ENCODE measurements at regions not wholly inside any gene's neighbourhood (a gene's known extent, or its start where the extent isn't known, plus 50 kb on each side); places are given as distances from the start of the nearest gene placed in this dataset.
A peak's percentile ranks its signal among the peaks of the same experiment; 100 is the strongest.

DNA sequence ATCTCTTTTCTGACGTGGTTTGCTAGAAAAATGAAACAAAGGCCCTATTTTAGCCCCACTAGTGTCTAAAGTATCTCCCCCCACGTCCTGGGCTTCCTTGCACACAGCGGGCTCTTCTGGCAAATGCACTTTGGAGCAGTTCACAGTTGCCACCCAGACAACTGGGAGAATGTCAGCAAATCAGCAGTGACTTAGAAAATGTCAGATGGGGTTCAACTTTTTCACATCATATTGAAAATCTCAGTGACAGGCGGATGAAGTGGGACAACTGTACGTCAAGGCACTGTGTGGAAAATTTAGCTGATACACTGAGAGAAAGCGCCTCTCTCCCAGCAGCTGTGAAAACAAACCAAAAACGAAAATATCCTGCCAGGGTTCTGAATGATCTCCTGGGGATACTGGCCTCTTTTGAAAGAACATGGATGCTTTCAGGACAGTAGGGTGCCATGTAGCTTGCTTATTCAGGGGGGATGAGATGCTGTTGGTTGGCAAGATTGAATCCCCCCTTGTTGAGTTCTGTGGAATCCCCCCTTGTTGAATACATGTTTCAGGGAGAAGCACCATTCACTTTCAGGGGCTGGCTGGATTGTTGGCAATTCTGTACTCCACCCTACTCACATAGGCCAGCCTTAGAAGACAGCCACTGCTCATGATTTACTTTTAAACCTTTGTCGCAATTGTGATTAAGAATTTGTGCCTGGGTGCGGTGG lies 372.8 kb upstream of the CELF2 start:
- DNase-seq (ENCODE audit: low read depth): no peak

DNA sequence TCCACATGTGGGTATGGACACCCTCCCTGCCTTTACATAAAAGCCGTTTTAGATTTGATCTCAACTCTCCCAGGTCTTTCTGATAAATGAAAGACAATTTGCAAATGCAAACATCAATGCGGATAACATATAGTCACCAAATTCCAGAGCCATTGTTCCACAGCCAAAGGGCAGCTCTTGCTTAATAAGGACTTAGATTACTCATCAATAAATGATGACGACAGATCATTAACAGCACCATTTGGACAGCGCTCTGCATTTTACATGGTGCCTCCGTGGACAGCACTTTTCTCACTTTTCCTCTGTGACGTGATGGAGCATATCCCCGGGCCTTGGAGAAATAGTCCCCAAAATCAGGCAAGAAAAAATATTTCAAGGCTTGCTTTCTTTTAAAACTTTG lies 370.3 kb upstream of the CELF2 start:
- no peak for DNase-seq (ENCODE audit: low read depth)

- DNase-seq (ENCODE audit: low read depth): no peak
Measured at GRCh38 chr10:10657139-10657760, 360.4 kb upstream of the CELF2 start.

- DNase-seq (ENCODE audit: low read depth): no peak
Measured at GRCh38 chr10:10658172-10658785, 359.4 kb upstream of the CELF2 start.

DNA sequence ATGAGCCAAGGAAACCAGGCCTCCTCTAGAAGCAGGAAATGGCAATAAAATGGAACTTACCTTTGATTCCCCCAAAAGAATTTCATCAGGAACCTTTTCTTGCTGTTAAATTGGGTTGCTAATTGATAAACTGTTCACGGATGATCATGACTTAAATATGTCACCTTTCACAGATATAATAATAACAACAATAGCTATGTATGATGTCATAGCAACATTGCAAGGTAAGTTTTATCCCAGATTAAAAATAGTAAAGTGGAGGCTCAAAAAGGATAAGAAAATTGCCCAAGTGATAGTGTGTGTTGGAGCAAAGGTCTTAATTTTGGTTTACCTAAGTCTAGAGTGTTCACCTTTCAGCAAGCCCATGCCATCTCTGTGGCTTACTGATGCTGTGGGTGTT lies 357.6 kb upstream of the CELF2 start:
- no peak for DNase-seq (ENCODE audit: low read depth)

DNA sequence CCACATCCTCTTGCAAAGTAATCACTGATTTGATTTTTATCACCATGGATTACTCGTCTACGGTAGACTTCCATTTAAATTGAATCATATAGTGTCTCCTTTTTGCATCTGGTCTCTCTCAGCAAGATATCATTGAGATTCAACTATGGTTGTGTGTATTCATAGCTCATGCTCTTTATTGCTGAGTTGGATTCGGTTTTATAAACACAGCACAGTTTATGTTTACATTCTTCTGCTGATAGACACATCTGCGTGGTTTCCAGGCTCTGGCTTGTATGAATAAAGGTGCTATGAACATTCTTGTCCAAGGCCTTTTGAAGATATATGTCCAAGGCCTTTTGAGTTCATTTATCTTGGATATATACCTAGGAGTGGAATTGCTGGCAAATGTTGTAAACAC lies 356.5 kb upstream of the CELF2 start:
- DNase-seq (ENCODE audit: low read depth): no peak

DNA sequence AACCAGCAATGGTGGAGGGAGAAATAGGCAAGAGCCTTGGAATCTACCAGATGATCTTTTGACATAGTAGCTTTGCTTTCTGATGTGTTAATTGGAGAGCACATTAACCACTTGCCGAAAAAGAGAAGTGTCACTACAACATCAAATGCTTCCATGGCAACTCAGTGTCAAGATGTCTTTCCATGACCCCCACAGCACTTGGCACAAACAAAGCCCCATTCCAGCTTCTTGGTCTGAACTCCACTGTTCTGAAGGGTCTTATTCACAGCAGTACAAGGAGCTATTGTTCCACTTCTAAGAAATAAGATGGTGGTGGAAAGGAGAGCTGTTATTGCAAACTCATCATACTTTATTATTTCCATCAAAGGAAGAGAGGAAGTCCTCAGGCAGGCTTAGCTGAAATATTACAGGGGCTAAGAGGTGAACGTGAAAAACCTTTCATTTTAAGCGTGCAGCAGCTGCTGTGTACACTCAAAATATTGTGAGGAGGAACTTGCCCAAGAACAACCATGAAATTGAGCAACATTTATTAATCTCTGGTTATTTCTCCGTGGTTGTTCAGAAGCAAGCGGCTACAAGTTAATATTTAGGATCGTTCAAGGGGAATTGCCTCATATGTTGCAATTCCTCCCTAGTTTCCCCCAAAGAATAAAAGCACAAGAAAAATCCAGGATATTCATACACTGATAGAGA lies 354.8 kb upstream of the CELF2 start:
- DNase-seq (ENCODE audit: low read depth): no peak

DNA sequence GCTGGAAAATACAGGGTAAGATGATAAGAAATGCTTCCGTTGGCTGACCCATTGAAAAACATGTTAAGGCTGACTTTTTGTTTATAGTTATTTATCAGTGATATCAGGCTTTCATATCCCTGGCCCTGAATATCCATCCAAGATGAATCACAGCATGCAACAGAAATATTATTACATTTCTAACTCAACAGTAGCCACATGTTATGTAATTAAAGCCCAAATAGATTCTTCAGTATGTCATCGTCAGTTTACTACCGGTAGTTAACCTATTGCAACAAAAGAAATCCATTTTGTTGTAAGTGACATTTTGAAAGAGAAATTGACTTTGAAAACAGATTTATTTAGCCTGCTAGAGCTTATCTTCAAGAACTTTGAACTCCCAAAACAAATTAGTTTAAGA lies 354.1 kb upstream of the CELF2 start:
- no peak for DNase-seq (ENCODE audit: low read depth)

DNA sequence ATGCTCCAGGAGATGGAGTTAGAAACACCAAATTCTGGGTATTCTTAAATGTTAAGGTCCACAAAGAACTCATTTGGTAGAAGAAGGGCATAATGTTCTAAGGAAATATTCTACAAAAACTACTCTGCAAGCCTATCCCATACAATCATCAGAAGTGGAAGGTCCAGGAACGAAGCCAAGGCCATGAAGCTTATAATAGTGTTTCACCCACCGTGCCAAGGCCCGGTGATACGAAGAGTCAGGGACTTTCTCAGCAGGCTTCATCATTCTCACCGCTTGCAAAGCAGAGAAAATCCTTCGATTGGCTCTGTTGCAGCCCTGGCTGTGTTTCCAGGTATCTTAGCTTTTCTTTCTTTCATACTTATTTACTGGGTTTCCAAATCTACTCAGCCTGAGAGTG lies 351.9 kb upstream of the CELF2 start:
- no peak for DNase-seq (ENCODE audit: low read depth)

DNA sequence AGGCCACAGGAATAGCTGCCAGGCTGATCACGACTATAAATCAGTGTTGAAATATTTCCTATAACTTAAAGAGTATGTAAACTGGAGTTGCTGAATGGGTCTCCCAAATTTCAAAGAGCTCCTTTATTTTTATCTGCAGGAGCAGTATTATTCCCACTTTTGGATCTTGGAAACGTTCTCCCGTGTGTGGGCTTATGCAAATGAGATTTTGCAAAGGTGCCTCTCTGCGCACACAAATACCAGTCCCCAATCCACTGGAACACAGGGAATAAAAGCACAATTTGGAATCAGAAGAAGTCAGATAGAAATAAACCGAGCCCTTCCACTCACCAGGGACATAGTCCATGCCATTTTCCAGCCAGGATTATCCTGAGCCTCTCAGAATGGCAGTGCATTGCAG lies 350.2 kb upstream of the CELF2 start:
- DNase-seq (ENCODE audit: low read depth): no peak

DNA sequence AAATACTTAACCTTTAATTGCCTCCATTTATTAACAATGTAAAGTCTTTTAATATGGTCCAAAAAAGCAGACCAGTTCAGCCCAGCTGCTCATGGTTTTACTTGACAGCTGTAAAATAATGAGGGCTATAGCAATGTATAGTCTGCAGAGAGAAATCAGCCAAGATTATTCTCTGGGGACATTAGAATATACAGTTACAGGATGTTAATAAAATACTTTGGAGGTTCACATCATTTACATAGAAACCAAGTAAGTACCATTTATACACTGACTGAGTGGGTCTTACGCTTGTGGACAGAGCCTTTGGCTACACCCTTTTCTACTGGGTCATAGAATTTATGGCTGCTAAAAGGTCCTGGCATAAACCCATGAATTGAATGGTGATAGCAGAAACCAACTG lies 340.7 kb upstream of the CELF2 start:
- DNase-seq (ENCODE audit: low read depth): no peak

DNA sequence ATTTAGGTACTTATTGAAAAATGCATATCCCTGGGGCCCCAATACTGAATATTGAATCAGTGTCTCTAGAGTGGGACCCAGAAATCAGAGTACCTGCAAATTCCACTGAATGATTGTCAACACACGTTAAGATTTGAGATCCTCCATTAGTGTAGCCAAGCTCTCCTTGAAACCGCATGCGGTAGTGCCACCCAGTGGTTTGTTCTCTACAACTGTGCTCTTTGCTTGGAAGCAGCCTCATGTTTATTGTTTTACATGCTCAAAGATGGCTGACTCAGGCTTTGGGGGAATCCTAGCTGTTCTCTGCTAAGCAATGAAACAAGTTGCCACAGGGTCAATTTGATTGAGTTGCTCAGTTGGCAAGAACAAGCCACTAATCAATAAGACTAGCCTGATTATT lies 340.2 kb upstream of the CELF2 start:
- peak; percentile 36 for DNase-seq (ENCODE audit: low read depth)

DNA sequence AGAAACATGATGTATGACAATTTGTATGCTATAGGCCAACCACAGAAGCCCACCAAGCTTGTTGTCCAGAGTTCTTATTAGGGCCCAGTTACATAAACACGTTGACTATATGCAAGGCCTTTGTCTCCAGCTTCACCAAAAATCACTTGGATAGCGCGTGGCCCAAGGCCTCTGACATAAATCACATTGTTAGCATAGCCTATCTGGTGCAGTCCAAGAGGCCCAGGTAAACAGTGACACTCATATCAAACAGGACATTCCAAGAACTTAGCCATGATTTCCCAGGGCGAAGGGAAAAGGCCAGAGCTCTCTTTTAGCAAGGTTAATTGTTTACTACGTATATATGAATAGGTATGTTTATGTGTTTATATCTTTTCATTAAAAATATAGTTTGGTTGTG lies 337.2 kb upstream of the CELF2 start:
- DNase-seq (ENCODE audit: low read depth): no peak

GRCh38 chr10:10684972-10685371 lies 332.7 kb upstream of the CELF2 start:
- no peak for DNase-seq (ENCODE audit: low read depth)

- no peak for DNase-seq (ENCODE audit: low read depth)
Measured at GRCh38 chr10:10685566-10685965, 332.1 kb upstream of the CELF2 start.

GRCh38 chr10:10687751-10688150 lies 329.9 kb upstream of the CELF2 start:
- no peak for DNase-seq (ENCODE audit: low read depth)

- no peak for DNase-seq (ENCODE audit: low read depth)
Measured at GRCh38 chr10:10699427-10699826, 318.2 kb upstream of the CELF2 start.

DNA sequence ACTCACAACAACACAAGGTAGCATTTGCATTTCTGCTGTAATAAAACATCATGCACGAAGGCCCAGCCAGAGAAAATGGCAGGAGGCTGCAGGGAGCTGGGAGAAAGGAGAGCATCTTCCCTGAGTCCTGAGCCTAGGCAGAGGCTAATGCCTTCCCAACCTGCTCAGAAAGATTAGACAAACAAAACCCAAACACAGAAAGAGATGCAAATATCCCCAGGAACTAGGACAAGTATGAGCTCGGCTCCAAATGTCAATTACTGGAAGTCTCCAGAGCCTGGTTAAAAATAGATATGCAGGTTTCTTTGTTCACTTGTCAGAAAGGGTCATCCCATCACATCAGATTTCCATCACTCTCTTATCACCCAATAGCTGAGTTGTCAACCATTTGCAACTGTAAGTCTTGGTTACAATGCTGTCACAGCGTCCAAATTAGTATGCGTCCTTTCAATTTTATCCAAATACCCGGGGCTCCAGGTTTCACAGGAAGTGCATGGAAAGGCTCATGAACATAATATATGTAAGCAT lies 316.5 kb upstream of the CELF2 start:
- DNase-seq (ENCODE audit: low read depth): no peak

DNA sequence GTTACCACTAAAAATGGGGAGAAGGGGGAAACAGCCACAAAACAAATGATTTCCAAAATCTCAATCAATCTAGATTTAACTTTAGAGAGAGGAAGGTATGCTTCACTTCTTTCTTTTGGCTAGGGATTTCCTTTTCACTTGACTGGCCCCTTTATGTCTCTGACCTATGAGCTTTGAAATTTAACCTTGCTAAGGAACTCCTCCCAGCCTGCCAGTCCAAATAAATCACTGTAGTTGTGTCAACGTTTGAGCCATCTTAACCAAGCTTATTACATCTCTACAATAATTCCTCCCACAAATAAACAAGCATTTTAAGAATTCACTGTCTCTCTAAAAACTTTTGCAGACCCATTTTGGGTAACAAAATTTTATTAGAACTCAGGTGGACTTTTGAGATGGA lies 315.5 kb upstream of the CELF2 start:
- no peak for DNase-seq (ENCODE audit: low read depth)

GRCh38 chr10:10703382-10703781 lies 314.3 kb upstream of the CELF2 start:
- DNase-seq (ENCODE audit: low read depth): no peak

- DNase-seq (ENCODE audit: low read depth): no peak
Measured at GRCh38 chr10:10712155-10712704, 305.4 kb upstream of the CELF2 start.

DNA sequence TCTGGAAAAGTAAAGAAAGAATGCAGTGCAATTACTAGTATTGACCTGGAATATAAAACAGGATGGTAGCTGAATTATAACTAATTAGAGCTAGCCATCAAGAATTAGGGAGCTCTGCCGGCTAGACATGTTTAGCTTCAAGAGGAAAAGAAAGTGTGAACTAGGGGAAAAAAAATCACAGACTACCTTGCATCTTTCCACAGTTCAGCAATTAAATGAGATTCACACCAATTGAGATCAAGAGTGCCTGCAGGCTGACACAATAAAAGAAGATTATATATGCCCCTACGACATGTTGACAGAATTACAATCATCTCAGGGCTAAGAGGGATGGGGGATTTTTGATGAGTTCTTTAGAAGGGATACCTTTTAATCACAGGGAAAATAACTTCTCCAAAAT lies 303.3 kb upstream of the CELF2 start:
- DNase-seq (ENCODE audit: low read depth): no peak

GRCh38 chr10:10716972-10717371 lies 300.7 kb upstream of the CELF2 start:
- no peak for DNase-seq (ENCODE audit: low read depth)

All from activated T-cell treated with anti-CD3 and anti-CD28 coated beads for 48 hours (primary cell).